Activated T-helper 17 cell treated with anti-CD3 and anti-CD28 coated beads, Interleukin-2, amount 50 U/mL, for 72 hours (primary cell): ENCODE measurements at regions not wholly inside any gene's neighbourhood (a gene's known extent, or its start where the extent isn't known, plus 50 kb on each side); places are given as distances from the start of the nearest gene placed in this dataset.

ENCODE experiments used
- ATAC-seq: fragments of 150-1000 bp; cut with Tn5 transposase; replicated peaks from 2 replicates; pipeline ENCODE4 v1.10.0; 2021; ENCODE audit warnings: mild to moderate bottlenecking, moderate library complexity
- H3K27ac Mint-ChIP-seq: one replicate; pipeline ENCODE4 v1.8.0; 2022; ENCODE audit warnings: mixed read lengths
- H3K27me3 Mint-ChIP-seq: one replicate; pipeline ENCODE4 v1.8.0; 2022; ENCODE audit warnings: mixed read lengths
- H3K36me3 Mint-ChIP-seq: one replicate; pipeline ENCODE4 v1.8.0; 2022; ENCODE audit warnings: low read depth, mild to moderate bottlenecking, mixed read lengths
- H3K4me1 Mint-ChIP-seq: one replicate; pipeline ENCODE4 v1.8.0; 2022; ENCODE audit warnings: mixed read lengths
- H3K4me3 Mint-ChIP-seq: one replicate; pipeline ENCODE4 v1.8.0; 2022; ENCODE audit warnings: mild to moderate bottlenecking, mixed read lengths
- H3K9me3 Mint-ChIP-seq: one replicate; pipeline ENCODE4 v1.8.0; 2022; ENCODE audit warnings: mixed read lengths

GRCh38 chr10:14414901-14415300 lies 84.2 kb upstream of the FRMD4A start:
- Mint-ChIP-seq H3K27ac (no peak overlapping the region), H3K9me3 (peaks cover 3% of the 10 kb centered on the region), H3K4me3 (no peak overlapping the region), H3K36me3 (no peaks in the 10 kb centered on the region), H3K27me3 (peaks cover 32% of the 10 kb centered on the region), H3K4me1 (peaks cover 4% of the 10 kb centered on the region)
- ATAC-seq: no peak

- Mint-ChIP-seq H3K27ac (no peak overlapping the region), H3K4me3 (no peak overlapping the region), H3K4me1 (peaks cover 10% of the 10 kb centered on the region), H3K27me3 (peaks cover 32% of the 10 kb centered on the region), H3K9me3 (peaks cover 8% of the 10 kb centered on the region), H3K36me3 (peaks cover 6% of the 10 kb centered on the region)
- no peak for ATAC-seq
Measured at GRCh38 chr10:14413523-14413922, 82.8 kb upstream of the FRMD4A start.

DNA sequence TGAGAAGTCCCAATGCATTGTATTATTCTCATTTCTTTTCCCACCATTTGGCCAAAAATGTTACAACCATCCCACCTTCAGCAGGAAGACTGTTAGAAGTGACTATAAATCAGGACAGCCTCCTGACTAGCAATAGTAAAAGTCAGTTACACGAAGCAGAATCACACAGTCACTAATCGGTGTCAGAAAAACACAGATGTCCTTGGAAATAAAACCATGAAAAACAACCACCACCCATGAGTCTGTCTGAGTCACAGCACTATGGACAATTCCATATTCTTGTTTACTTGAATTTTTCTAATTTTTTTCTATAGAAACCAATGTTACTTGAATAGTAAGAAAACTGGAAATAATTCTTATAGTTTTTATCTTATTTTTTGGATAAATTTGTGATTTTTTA lies 81.9 kb upstream of the FRMD4A start:
- peaks cover 6% of the 10 kb centered on the region for H3K36me3 Mint-ChIP-seq
- peaks cover 26% of the 10 kb centered on the region for H3K27me3 Mint-ChIP-seq
- no peak for ATAC-seq
- H3K4me3 Mint-ChIP-seq: no peak overlapping the region
- H3K27ac Mint-ChIP-seq: no peak overlapping the region
- H3K4me1 Mint-ChIP-seq: peaks cover 10% of the 10 kb centered on the region
- H3K9me3 Mint-ChIP-seq: peaks cover 8% of the 10 kb centered on the region

DNA sequence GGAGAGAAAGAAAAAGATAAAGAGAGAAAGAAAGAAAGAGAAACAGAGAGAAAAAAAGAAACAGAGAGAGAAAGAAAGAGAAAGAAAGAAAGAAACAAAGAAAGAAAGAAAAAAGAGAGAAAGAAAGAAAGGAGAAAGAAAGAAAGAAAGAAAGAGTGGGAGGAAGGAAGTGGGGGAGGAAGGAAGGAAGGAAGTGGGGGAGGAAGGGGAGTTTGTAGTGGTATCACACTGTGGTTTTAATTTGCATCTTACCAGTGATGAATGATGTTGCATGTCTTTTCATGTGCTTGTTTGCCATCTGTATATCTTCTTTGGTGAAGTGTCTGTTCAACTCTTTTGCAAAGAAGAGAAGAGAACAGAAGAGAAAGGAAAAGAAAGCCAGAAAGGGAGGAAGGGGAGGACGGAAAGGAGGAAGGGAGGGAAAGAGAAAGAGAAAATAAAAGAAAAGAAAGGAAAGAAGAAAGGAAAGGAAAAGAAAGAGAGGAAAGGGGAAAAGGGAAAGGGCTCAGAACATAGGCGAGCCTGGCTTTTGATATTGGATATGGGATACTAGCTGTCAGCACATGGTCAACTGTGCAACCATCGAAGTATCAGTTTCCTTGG lies 79.2 kb upstream of the FRMD4A start:
- peaks cover 8% of the 10 kb centered on the region for H3K9me3 Mint-ChIP-seq
- H3K36me3 Mint-ChIP-seq: peaks cover 6% of the 10 kb centered on the region
- peaks cover 20% of the 10 kb centered on the region for H3K27me3 Mint-ChIP-seq
- H3K4me3 Mint-ChIP-seq: peak overlapping the region; percentile 54
- H3K27ac Mint-ChIP-seq: peak overlapping the region; percentile 88
- H3K4me1 Mint-ChIP-seq: peaks cover 10% of the 10 kb centered on the region
- peak; percentile 57 for ATAC-seq

- Mint-ChIP-seq H3K27me3 (peaks cover 19% of the 10 kb centered on the region), H3K36me3 (peaks cover 6% of the 10 kb centered on the region), H3K4me3 (peak overlapping the region; percentile 54), H3K27ac (peak overlapping the region; percentile 88), H3K9me3 (peaks cover 8% of the 10 kb centered on the region), H3K4me1 (peaks cover 10% of the 10 kb centered on the region)
- peak; percentile 85 for ATAC-seq
Measured at GRCh38 chr10:14409247-14409646, 78.5 kb upstream of the FRMD4A start.

DNA sequence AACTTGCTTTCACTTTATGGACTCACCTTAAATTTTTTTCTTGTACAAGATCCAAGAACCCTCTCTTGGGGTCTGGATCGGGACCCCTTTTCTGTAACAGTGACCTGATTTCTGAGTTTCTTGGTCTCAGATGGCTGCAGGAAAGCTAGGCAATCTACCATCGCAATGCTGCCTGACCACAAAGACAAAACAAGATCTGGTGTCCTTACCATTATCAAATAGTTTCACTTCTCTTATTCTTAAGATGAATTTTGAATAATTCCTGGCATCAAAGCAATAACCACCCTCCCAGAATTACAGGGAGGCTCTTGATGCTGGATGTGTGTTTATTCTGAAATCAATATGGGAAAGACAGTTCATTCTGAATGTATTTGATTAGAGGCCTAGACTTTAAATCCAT lies 77.4 kb upstream of the FRMD4A start:
- peaks cover 11% of the 10 kb centered on the region for H3K27me3 Mint-ChIP-seq
- no peak overlapping the region for H3K4me3 Mint-ChIP-seq
- peaks cover 8% of the 10 kb centered on the region for H3K9me3 Mint-ChIP-seq
- peaks cover 6% of the 10 kb centered on the region for H3K36me3 Mint-ChIP-seq
- ATAC-seq: no peak
- peaks cover 10% of the 10 kb centered on the region for H3K4me1 Mint-ChIP-seq
- no peak overlapping the region for H3K27ac Mint-ChIP-seq

GRCh38 chr10:14407567-14407966 lies 76.8 kb upstream of the FRMD4A start:
- no peak overlapping the region for H3K4me3 Mint-ChIP-seq
- no peak for ATAC-seq
- peaks cover 10% of the 10 kb centered on the region for H3K4me1 Mint-ChIP-seq
- peaks cover 13% of the 10 kb centered on the region for H3K27me3 Mint-ChIP-seq
- peaks cover 6% of the 10 kb centered on the region for H3K36me3 Mint-ChIP-seq
- H3K9me3 Mint-ChIP-seq: peaks cover 8% of the 10 kb centered on the region
- H3K27ac Mint-ChIP-seq: no peak overlapping the region

- Mint-ChIP-seq H3K27ac (no peak overlapping the region), H3K4me1 (peaks cover 10% of the 10 kb centered on the region), H3K9me3 (peaks cover 8% of the 10 kb centered on the region), H3K36me3 (peaks cover 6% of the 10 kb centered on the region), H3K27me3 (peaks cover 19% of the 10 kb centered on the region), H3K4me3 (no peak overlapping the region)
- no peak for ATAC-seq
Measured at GRCh38 chr10:14405076-14406065, 74.6 kb upstream of the FRMD4A start.

DNA sequence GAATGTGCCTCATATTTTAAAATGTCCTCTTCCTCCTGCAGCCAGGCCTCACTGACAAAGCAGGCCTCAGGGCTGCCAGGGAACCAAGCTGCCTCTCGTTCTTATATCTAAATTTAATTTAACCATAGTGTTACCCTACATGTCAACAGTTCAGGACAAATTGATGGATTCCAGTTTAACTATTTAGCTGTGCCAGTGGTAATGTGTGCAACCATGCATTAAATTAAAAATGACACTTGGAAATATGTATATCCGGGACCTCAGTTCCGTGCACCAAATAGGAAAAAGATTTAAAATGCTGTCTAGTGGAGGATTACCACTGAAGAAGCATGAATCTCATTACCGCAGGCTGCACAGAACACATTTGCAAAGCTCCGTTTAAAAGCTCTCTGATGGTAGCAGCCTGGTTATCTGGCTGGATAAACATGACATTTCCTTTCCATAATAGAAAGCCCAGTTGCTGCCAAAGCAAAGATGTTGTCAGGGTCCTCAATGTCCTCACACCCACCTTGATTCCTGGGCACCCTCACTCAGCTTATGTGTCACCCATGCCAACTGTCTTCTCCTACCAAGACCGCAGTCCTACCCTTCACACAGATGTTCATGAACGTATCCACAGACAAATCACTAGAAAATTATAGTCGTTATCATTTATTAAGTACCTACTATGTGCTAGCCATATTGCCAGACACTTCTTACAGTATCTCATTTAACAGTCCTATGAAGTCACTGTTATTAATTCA lies 73.3 kb upstream of the FRMD4A start:
- no peaks in the 10 kb centered on the region for H3K9me3 Mint-ChIP-seq
- H3K27ac Mint-ChIP-seq: no peak overlapping the region
- no peaks in the 10 kb centered on the region for H3K36me3 Mint-ChIP-seq
- no peak for ATAC-seq
- no peak overlapping the region for H3K4me3 Mint-ChIP-seq
- peaks cover 25% of the 10 kb centered on the region for H3K27me3 Mint-ChIP-seq
- H3K4me1 Mint-ChIP-seq: no peaks in the 10 kb centered on the region

DNA sequence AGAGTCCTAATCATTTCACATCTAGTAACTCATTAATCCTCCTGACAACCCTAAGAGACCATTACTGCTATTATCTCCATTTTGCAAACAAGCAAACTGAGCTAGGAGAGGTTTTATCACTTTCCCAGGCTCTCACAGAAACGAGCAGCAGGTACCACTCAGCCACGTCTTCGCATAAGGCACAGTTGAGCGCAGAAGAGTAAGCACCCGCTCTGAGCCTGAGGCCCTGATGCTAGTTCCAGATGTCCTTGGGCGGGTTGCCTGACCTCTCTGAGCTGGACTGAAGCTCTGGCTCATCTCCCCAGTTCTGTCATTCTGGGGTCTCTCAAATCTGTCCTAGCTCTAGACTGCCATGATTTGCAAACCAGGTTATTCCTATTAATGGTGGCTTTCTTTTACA lies 72.6 kb upstream of the FRMD4A start:
- Mint-ChIP-seq H3K9me3 (no peaks in the 10 kb centered on the region), H3K4me1 (no peaks in the 10 kb centered on the region), H3K27me3 (peaks cover 29% of the 10 kb centered on the region), H3K36me3 (no peaks in the 10 kb centered on the region), H3K27ac (no peak overlapping the region), H3K4me3 (no peak overlapping the region)
- no peak for ATAC-seq

DNA sequence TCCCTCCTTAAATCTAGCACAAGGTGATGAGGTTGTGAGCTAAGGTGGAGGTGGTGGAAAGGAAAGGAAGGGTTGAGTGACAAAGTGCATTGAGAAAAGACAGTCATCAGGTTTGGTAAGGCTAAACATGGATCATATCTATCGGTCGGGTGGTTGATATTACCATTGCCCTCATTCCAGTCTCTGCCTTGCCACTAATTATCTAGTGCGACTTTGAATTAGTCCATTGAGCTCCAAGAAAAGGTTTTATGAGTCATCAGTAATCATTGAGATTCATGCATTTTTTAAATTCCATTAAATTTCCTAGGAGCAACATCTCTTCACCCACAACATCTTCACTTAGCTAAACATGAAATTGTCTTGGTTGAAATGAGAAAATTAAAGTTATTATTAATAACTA lies 68.9 kb upstream of the FRMD4A start:
- H3K4me3 Mint-ChIP-seq: no peak overlapping the region
- no peaks in the 10 kb centered on the region for H3K4me1 Mint-ChIP-seq
- no peaks in the 10 kb centered on the region for H3K36me3 Mint-ChIP-seq
- H3K27me3 Mint-ChIP-seq: peaks cover 25% of the 10 kb centered on the region
- no peak overlapping the region for H3K27ac Mint-ChIP-seq
- no peaks in the 10 kb centered on the region for H3K9me3 Mint-ChIP-seq
- ATAC-seq: no peak

GRCh38 chr10:14397066-14397465 lies 66.3 kb upstream of the FRMD4A start:
- Mint-ChIP-seq H3K27me3 (peaks cover 21% of the 10 kb centered on the region), H3K27ac (no peak overlapping the region), H3K4me1 (no peaks in the 10 kb centered on the region), H3K36me3 (no peaks in the 10 kb centered on the region), H3K4me3 (no peak overlapping the region), H3K9me3 (no peaks in the 10 kb centered on the region)
- no peak for ATAC-seq

GRCh38 chr10:14396411-14397048 lies 65.8 kb upstream of the FRMD4A start:
- Mint-ChIP-seq H3K27me3 (peaks cover 20% of the 10 kb centered on the region), H3K27ac (no peak overlapping the region), H3K4me1 (no peaks in the 10 kb centered on the region), H3K4me3 (no peak overlapping the region), H3K9me3 (no peaks in the 10 kb centered on the region), H3K36me3 (no peaks in the 10 kb centered on the region)
- ATAC-seq: no peak

DNA sequence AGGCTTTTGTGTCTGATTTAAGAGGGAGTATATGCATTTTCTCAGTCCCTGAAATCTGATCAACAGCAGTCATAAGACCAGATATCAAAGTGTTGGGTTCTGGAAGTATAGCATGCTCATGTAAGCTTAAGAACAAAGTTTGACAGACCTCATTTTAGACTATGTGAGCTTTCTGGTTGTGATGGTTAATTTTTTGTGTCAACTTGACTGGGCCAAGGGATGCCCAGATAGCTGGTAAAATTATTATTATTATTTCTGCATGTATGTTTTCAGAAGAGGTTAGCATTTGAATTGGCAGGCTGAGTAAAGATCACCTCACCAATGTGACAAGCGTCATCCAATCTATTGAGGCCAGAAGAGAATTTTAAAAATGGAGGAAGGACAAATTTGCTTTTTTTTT lies 63.5 kb upstream of the FRMD4A start:
- Mint-ChIP-seq H3K4me1 (peaks cover 15% of the 10 kb centered on the region), H3K4me3 (no peak overlapping the region), H3K9me3 (no peaks in the 10 kb centered on the region), H3K36me3 (peaks cover 10% of the 10 kb centered on the region), H3K27me3 (peaks cover 7% of the 10 kb centered on the region), H3K27ac (no peak overlapping the region)
- no peak for ATAC-seq
